Activated CD8-positive, alpha-beta T cell treated with anti-CD3 and anti-CD28 coated beads, Interleukin-2, amount 10 ng/mL, durations not matched to agents 7 days and 5 days (primary cell): ENCODE measurements at regions not wholly inside any gene's neighbourhood (a gene's known extent, or its start where the extent isn't known, plus 50 kb on each side); places are given as distances from the start of the nearest gene placed in this dataset.

Source experiments
- ATAC-seq: fragments of 150-1000 bp; cut with Tn5 transposase; one replicate; pipeline ENCODE4 v1.10.0; 2021; ENCODE audit warnings: moderate library complexity
- CTCF ChIA-PET: fragments of 350-600 bp; sonication (Branson Sonifier 250); formaldehyde crosslinking; loops from one replicate; lab custom pipeline; 2021; ENCODE audit warnings: antibody characterized with exemption; lab: Charles Lee
- POLR2A ChIA-PET: fragments of 350-600 bp; sonication (Branson Sonifier 250); formaldehyde crosslinking; loops from one replicate; lab custom pipeline; 2021; ENCODE audit warnings: antibody characterized with exemption; lab: Charles Lee
- DNase-seq: peaks from one replicate; pipeline ENCODE4 v3.0.0-alpha.2; 2020
- H3K27ac Mint-ChIP-seq: one replicate; pipeline ENCODE4 v1.8.0; 2021; ENCODE audit warnings: mild to moderate bottlenecking, mixed read lengths
- H3K27me3 Mint-ChIP-seq: one replicate; pipeline ENCODE4 v1.8.0; 2021; ENCODE audit warnings: low read depth, mixed read lengths
- H3K36me3 Mint-ChIP-seq: one replicate; pipeline ENCODE4 v1.8.0; 2021; ENCODE audit warnings: low read depth, mixed read lengths
- H3K4me1 Mint-ChIP-seq: one replicate; pipeline ENCODE4 v1.8.0; 2021; ENCODE audit warnings: low read depth, mixed read lengths
- H3K4me3 Mint-ChIP-seq: one replicate; pipeline ENCODE4 v1.8.0; 2021; ENCODE audit warnings: mild to moderate bottlenecking, mixed read lengths
- H3K9me3 Mint-ChIP-seq: one replicate; pipeline ENCODE4 v1.8.0; 2022; ENCODE audit warnings: mixed read lengths; ENCODE audit not compliant: insufficient read depth

DNA sequence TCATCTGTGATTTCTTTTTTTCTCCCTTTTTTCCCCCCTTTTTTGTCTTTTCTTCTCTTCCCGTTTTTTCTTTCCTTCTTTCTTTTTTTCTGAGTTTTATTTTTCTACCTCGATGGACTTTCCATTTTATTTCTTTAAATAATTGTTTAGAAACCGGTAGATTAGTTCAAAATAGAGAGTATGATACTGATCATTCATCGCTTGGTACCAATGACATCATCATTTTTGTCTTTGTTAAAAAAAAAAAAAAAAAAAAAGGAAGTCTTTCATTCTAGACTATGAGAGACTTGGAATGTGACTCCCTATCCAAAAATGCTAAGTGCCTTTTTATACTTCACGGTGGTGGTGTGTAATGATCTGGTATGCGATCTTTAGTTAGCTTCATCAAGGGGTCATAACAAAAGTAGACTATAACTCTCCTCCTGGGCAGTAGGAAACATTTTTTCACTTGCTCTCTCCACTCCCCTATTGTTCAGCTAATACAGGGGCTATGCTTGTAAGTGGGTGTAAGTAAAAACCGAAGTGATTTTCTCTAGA is 1517.5 kb upstream of the ZEB2 start:
- Mint-ChIP-seq H3K27ac (no peak overlapping the region), H3K36me3 (no peaks in the 10 kb centered on the region), H3K4me3 (no peak overlapping the region), H3K27me3 (no peaks in the 10 kb centered on the region), H3K4me1 (no peaks in the 10 kb centered on the region), H3K9me3 (peaks cover 3% of the 10 kb centered on the region)
- CTCF ChIA-PET: no interaction called here
- POLR2A ChIA-PET: no interaction called here
- no peak for ATAC-seq
- no peak for DNase-seq

DNA sequence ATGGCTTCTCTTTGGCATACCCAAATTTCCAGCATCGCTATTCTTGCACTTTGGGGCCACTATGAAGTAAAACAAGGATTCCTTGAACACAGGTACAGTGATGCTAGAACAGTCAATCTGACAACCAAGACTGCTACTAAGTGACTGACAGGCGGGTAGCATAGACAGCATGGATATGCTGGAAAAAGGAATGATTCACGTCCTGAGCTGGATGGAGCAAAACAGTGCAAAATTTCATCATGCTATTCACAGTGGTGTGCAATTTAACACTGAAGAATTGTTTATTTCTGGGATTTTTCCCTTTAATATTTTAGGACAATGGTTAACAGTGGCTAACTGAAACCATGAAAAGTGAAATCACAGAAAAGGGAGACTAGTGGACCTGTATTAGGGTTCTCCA is 1511.2 kb upstream of the ZEB2 start:
- H3K36me3 Mint-ChIP-seq: no peaks in the 10 kb centered on the region
- CTCF ChIA-PET: no interaction called here
- no peaks in the 10 kb centered on the region for H3K9me3 Mint-ChIP-seq
- no peak overlapping the region for H3K27ac Mint-ChIP-seq
- no peak overlapping the region for H3K4me3 Mint-ChIP-seq
- POLR2A ChIA-PET: no interaction called here
- no peaks in the 10 kb centered on the region for H3K4me1 Mint-ChIP-seq
- no peaks in the 10 kb centered on the region for H3K27me3 Mint-ChIP-seq
- no peak for DNase-seq
- no peak for ATAC-seq

DNA sequence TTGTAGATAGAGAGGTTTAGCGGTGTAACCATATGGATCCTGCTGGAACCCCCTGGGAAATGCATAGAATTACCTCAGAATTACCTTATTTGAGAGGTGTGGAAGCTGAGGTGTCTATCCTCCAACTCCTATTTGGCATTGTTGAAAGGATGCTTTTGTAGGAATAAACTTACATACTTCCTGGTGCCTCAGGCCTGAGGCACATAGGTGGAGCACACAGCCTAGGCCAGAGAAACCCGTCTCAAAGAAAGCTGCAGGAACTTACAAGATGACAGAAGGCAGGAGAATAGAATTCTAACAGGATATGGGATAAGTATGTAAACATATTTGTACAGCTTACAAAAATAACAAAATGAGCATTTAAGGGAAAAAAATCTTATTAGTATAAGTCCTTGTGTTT is 1507.2 kb upstream of the ZEB2 start:
- DNase-seq: no peak

DNA sequence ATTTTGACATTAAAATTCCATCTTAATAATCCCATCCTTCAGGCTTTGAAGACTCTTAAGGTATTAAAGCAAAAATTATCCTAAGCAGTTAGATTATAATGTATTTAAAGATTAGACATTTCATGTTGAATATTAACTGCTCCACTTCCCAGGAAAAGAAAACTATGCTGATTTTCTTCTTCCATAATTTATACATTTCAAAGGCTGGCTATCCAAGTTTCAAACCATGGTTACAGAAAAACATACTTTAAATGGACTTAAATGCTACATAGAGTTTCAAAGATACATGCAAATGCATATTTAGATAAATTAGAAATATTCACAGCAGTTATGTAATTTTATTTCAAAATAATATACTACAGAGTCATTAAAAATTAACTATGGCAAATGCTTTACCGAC is 1505.6 kb upstream of the ZEB2 start:
- no peaks in the 10 kb centered on the region for H3K4me1 Mint-ChIP-seq
- no peaks in the 10 kb centered on the region for H3K27me3 Mint-ChIP-seq
- no peak overlapping the region for H3K27ac Mint-ChIP-seq
- DNase-seq (no peak), ATAC-seq (no peak)
- POLR2A ChIA-PET: no interaction called here
- H3K36me3 Mint-ChIP-seq: no peaks in the 10 kb centered on the region
- no peak overlapping the region for H3K4me3 Mint-ChIP-seq
- no peaks in the 10 kb centered on the region for H3K9me3 Mint-ChIP-seq
- CTCF ChIA-PET: no interaction called here

More for the DNA sequence above, 1507.2 kb upstream of the ZEB2 start:
- Mint-ChIP-seq H3K4me3 (no peak overlapping the region), H3K36me3 (no peaks in the 10 kb centered on the region), H3K27ac (no peak overlapping the region), H3K4me1 (no peaks in the 10 kb centered on the region), H3K27me3 (no peaks in the 10 kb centered on the region), H3K9me3 (no peaks in the 10 kb centered on the region)
- ChIA-PET POLR2A (no interaction called here), CTCF (no interaction called here)
- no peak for ATAC-seq

DNA sequence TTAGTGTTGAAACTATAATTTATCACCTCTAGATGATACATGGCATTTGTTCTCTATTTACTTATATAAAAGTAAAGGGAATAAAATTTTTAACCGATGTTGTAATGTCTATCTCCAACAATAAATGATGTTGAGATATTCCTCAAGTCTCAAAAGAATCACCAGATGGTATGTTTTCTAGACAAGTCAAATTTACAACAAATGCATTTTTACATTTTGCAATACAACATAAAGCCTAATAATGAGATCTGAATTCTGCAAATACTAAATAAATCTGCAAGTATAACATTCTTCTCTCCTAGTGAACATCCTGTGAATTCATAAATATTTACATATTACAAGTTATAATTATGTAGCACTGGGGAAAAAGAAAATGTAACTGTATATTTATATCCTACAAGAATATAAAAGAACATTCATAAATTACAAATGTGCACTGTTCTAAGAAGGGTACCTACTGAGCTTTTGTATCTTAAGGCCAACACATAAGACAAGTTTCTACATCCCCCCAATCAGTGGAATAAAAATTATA is 1504.4 kb upstream of the ZEB2 start:
- no peaks in the 10 kb centered on the region for H3K36me3 Mint-ChIP-seq
- DNase-seq (no peak), ATAC-seq (no peak)
- H3K9me3 Mint-ChIP-seq: no peaks in the 10 kb centered on the region
- H3K27ac Mint-ChIP-seq: no peak overlapping the region
- no peaks in the 10 kb centered on the region for H3K4me1 Mint-ChIP-seq
- ChIA-PET POLR2A (no interaction called here), CTCF (no interaction called here)
- no peak overlapping the region for H3K4me3 Mint-ChIP-seq
- H3K27me3 Mint-ChIP-seq: no peaks in the 10 kb centered on the region

GRCh38 chr2:146004462-146004861 is 1484.5 kb upstream of the ZEB2 start:
- CTCF ChIA-PET: no interaction called here
- Mint-ChIP-seq H3K27ac (no peak overlapping the region), H3K27me3 (no peaks in the 10 kb centered on the region), H3K36me3 (no peaks in the 10 kb centered on the region), H3K9me3 (peaks cover 7% of the 10 kb centered on the region), H3K4me1 (no peaks in the 10 kb centered on the region), H3K4me3 (no peak overlapping the region)
- DNase-seq (no peak), ATAC-seq (no peak)
- POLR2A ChIA-PET: no interaction called here

GRCh38 chr2:146003337-146003736 is 1483.4 kb upstream of the ZEB2 start:
- H3K4me3 Mint-ChIP-seq: no peak overlapping the region
- ATAC-seq (no peak), DNase-seq (no peak)
- CTCF ChIA-PET: no interaction called here
- POLR2A ChIA-PET: no interaction called here
- H3K36me3 Mint-ChIP-seq: no peaks in the 10 kb centered on the region
- peaks cover 10% of the 10 kb centered on the region for H3K9me3 Mint-ChIP-seq
- H3K27me3 Mint-ChIP-seq: no peaks in the 10 kb centered on the region
- no peak overlapping the region for H3K27ac Mint-ChIP-seq
- no peaks in the 10 kb centered on the region for H3K4me1 Mint-ChIP-seq

DNA sequence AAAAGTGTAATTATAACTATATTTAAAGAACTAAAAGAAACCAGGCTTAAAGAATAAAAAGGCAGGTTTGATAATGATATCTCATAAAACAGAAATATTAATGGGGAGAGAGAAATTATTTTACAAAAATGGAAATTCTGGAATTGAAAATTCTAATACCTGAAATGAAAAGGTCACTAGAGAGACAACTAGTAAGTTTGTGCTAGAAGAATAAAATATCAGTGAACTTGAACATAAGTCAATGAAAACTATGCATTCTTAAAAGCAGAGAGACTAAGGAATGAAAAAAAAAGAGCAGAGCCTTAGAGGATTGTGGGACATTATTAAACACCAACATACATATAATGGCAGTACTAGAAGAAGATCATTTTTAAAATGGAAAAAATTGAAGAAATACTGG is 1475.0 kb upstream of the ZEB2 start:
- Mint-ChIP-seq H3K9me3 (peaks cover 28% of the 10 kb centered on the region), H3K4me1 (no peaks in the 10 kb centered on the region), H3K27ac (no peak overlapping the region), H3K36me3 (no peaks in the 10 kb centered on the region), H3K4me3 (no peak overlapping the region), H3K27me3 (no peaks in the 10 kb centered on the region)
- CTCF ChIA-PET: no interaction called here
- POLR2A ChIA-PET: no interaction called here
- ATAC-seq: no peak
- DNase-seq: no peak

- DNase-seq (no peak), ATAC-seq (no peak)
- Mint-ChIP-seq H3K4me1 (no peaks in the 10 kb centered on the region), H3K36me3 (no peaks in the 10 kb centered on the region), H3K4me3 (no peak overlapping the region), H3K27ac (no peak overlapping the region), H3K9me3 (peaks cover 25% of the 10 kb centered on the region), H3K27me3 (no peaks in the 10 kb centered on the region)
- ChIA-PET CTCF (no interaction called here), POLR2A (no interaction called here)
Measured at GRCh38 chr2:145992572-145992971, 1472.7 kb upstream of the ZEB2 start.

GRCh38 chr2:145987793-145988192 is 1467.9 kb upstream of the ZEB2 start:
- POLR2A ChIA-PET: no interaction called here
- H3K4me1 Mint-ChIP-seq: no peaks in the 10 kb centered on the region
- CTCF ChIA-PET: no interaction called here
- peaks cover 4% of the 10 kb centered on the region for H3K9me3 Mint-ChIP-seq
- ATAC-seq (no peak), DNase-seq (no peak)
- H3K4me3 Mint-ChIP-seq: no peak overlapping the region
- H3K27ac Mint-ChIP-seq: no peak overlapping the region
- H3K27me3 Mint-ChIP-seq: no peaks in the 10 kb centered on the region
- no peaks in the 10 kb centered on the region for H3K36me3 Mint-ChIP-seq

DNA sequence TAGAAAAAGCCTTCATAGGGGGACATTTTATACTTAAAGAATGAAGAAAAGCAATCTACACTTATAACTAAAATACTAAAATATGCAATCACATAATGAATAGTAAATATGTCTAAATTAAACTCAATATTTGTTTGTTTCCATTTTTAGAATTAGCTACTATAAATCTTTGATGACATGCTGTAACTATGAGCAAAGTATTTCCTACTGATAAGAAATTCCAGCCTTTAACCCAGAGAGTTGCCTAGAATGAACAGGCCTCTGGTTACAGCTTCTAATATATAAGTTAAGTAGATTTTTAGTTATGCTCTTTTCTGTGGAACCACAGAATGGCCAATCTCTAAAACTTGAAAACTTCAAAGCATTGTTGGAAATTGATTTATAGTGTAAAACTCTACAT is 1465.6 kb upstream of the ZEB2 start:
- ChIA-PET POLR2A (no interaction called here), CTCF (no interaction called here)
- ATAC-seq (no peak), DNase-seq (no peak)
- Mint-ChIP-seq H3K27ac (no peak overlapping the region), H3K4me3 (no peak overlapping the region), H3K4me1 (no peaks in the 10 kb centered on the region), H3K27me3 (no peaks in the 10 kb centered on the region), H3K36me3 (no peaks in the 10 kb centered on the region), H3K9me3 (no peaks in the 10 kb centered on the region)

DNA sequence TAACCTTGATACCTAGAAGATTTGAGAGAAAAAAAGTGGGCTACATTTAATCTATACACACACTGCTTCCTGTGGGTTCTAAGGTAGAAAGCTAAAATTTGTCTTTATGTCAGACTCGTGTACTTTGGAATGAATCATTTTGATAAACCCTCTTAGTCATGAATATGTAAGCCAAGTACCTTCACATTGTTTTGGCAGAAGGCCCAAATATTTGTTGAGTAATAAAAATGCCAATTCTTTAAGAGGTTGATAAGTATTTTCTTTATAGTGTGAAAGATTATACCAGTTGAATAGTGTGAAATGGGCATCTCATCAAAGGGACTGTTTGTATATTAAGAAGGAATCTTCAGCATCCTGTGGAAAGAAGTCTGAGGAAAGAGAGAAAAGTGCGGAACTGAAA is 1464.7 kb upstream of the ZEB2 start:
- ChIA-PET CTCF (no interaction called here), POLR2A (no interaction called here)
- H3K27ac Mint-ChIP-seq: no peak overlapping the region
- no peaks in the 10 kb centered on the region for H3K4me1 Mint-ChIP-seq
- H3K36me3 Mint-ChIP-seq: no peaks in the 10 kb centered on the region
- H3K9me3 Mint-ChIP-seq: no peaks in the 10 kb centered on the region
- DNase-seq (no peak), ATAC-seq (no peak)
- no peaks in the 10 kb centered on the region for H3K27me3 Mint-ChIP-seq
- H3K4me3 Mint-ChIP-seq: no peak overlapping the region

GRCh38 chr2:145980318-145980717 is 1460.4 kb upstream of the ZEB2 start:
- no peaks in the 10 kb centered on the region for H3K27me3 Mint-ChIP-seq
- no peaks in the 10 kb centered on the region for H3K36me3 Mint-ChIP-seq
- ChIA-PET POLR2A (no interaction called here), CTCF (no interaction called here)
- H3K4me1 Mint-ChIP-seq: no peaks in the 10 kb centered on the region
- no peak overlapping the region for H3K4me3 Mint-ChIP-seq
- DNase-seq (no peak), ATAC-seq (no peak)
- H3K9me3 Mint-ChIP-seq: no peaks in the 10 kb centered on the region
- H3K27ac Mint-ChIP-seq: no peak overlapping the region
